Suppressor macrophage (primary cell): ENCODE measurements at regions not wholly inside any gene's neighbourhood (a gene's known extent, or its start where the extent isn't known, plus 50 kb on each side); places are given as distances from the start of the nearest gene placed in this dataset.

Source experiments
- DNase-seq, 4 experiments: peaks; one replicate each; pipeline ENCODE4 v3.0.0-alpha.2; 2020 to 2022

DNA sequence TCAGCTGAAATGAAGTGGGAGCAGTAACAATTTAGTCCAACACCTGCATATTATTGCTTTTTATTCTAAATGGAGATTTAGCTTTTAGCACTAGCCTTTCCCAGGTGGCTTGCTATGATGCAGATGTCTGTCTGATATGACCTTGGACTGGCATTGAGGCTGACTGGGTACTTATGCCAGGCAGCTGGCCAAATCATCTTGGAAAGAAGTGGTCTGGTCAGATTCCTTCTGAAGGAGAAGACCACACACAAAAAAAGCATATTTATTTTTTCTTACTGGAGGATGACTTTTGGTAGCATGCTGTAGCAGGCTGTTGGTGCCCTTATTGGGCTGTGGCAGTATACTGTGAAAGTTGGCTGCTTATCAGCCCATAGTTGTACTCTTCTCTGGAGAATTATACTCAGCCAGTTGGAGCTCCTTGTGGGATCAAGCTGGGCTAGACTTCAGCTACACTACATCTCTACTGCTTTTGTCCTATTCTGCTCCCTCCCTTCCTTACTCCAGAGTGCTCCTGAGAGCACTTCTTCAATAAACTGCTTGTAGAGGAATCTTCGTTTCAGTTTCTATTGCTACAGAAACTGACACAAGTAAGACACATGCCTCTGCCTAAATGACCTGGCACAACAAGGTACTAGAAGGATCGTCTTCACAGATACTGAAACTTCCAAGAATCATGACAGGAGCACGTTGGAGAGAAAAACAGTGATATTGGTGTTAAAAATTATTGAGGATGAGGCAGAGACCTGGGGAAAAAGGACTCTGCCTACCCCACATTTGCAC, 196.8 kb upstream of the RPS6KA3 start:
- no peak for DNase-seq

DNA sequence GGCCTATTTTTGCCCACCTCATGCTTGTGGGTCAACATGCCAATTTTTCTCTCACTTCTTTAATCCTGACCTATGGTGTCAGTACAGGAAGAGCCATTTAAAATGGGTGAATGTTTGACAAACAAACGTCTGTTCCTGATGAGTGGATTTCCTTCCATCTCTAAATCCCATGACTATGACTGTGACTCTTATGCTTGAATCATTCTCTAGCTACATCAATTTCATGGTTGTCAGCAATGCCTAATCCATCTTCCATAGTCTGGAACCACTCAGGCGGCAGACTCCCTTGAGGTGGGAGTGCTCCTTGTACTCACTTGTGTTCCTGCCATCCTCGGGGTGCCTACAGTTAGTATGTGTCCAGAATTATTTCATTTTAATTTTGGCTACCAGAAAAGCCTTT, 194.9 kb upstream of the RPS6KA3 start:
- peak in 2 of 4 experiments; percentile 25 to 39 for DNase-seq

GRCh38 chrX:20461002-20461401, 194.3 kb upstream of the RPS6KA3 start:
- no peak for DNase-seq

- DNase-seq: no peak
Measured at GRCh38 chrX:20459410-20460350, 193.0 kb upstream of the RPS6KA3 start.

- no peak for DNase-seq
Measured at GRCh38 chrX:20456971-20457370, 190.3 kb upstream of the RPS6KA3 start.

DNA sequence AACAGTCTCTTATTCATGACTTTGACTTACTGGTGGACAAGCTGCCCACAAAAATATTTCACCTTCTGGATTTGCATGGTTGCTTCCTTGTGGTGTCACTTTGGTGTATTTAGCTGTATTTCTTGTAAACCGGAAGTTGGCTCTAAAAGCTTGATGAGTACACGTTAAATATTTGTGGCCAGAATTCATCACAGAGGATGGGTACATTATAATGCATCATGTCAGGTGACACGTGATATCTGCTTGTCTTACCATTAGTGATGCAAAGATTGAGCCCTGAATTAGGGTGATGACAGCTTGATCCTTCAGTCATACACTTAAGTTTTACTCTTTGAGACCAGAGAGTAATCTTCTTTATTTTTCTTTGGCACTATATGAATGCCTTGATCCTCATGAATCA, 188.3 kb upstream of the RPS6KA3 start:
- DNase-seq: no peak

GRCh38 chrX:20454117-20454516, 187.4 kb upstream of the RPS6KA3 start:
- DNase-seq: peak; percentile 5 to 39 (median 24)

DNA sequence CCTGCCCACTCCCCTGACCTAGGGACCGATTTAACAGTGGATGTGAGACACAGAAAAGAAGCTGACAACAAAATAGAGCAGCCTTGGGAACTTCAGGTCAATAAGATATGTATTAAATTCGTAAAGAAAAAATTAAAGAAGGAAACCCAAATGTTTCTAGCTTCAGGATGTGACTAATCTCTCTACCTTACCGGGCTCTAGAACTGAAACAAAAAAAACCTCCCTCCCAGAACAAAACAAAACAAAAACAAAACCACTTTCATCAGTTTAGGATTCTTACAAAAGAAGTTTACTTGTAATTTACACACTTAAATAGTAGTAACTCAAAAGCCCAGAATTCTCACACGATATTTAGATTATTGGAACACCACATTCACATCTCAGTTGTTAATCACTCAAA, 185.8 kb upstream of the RPS6KA3 start:
- no peak for DNase-seq

DNA sequence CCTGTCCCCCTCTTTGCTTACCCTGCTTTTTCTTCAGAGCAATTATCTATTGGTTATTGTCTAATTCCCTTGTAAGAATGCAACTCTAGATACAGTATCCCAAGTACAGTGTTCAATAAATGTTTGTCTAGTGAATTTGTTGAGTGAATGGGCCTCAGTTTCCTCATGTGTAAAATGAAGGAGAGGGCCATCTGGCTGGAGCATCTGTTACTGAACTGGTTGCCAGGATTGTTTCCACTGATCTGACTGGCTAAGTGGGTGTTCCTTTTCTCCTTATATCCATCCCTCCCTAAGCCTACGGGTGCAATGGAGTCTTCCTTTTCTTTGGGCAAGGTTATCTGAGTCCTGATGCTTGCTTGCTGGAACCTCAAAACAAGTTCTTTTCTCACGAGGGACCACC, 185.2 kb upstream of the RPS6KA3 start:
- no peak for DNase-seq

GRCh38 chrX:20445109-20445508, 178.4 kb upstream of the RPS6KA3 start:
- no peak for DNase-seq

DNA sequence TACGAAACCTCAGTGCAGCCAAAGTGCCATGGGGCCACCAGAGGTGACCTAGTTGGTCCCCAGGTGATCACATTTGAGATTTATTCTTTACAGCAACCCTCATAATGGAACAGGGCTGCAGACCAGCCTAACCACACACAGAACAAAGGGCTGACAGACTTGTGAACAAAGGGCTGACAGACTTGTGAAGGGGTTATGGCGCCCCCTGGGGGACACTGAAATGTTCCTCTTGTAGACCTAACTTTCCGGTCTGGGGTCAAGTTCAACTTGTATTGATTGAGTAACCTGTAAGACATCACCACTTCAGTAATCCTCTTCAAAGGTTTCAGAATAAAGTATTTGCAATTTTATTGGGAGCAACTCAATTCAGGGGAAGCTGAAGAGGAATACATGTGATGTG, 175.9 kb upstream of the RPS6KA3 start:
- peak; percentile 84 to 91 (median 88) for DNase-seq

- DNase-seq: peak in 1 of 4 experiments; percentile 1
Measured at GRCh38 chrX:20441123-20441522, 174.4 kb upstream of the RPS6KA3 start.

DNA sequence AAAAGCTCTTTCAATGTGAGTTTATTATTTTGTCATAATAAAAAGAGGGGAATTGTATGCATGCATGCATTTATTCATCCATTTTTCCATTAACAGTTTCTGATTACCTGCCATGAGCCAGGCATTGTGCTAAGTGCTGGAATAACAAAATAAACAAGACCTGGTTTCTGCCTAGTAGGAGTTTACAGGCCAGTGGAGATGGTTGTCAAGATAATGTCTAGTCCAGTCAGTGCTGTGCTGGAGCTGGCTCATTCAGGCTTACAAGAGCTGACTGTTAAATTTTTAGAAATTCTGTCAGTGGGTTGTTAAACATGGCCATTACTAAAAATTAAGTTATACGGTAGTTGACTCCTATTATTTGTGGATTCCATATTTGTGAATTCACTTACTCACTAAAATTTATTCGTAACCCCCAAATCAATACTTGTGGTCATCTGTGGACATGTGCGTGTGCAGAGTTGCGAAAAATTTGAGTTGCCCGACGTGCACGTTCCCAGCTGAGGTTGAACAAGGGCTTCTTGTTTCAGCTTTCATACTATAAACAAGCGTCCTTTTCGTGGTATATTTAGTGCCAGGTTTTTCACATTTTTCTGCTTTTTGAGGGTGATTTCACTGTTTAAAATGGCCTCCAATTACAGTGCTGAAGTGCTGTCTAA, 172.3 kb upstream of the RPS6KA3 start:
- no peak for DNase-seq

DNA sequence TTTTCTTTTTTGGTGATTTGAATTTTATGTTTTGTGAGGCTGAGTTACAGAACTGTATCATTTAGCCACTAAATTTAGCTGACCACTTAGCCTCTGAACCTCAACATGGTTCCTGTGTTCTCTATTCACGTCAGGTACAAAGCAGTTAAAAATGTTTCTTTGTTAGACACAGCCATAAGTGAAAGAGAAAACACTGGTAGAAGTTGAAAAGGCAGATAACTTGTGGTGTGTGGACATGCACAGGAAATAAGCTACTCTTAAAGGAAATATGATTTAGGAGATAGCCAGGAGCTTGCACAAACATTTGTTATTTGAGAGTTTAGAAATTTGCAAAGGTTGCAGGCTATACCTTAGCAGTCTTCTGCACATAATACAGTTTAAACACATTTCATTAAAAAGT, 171.0 kb upstream of the RPS6KA3 start:
- no peak for DNase-seq

DNA sequence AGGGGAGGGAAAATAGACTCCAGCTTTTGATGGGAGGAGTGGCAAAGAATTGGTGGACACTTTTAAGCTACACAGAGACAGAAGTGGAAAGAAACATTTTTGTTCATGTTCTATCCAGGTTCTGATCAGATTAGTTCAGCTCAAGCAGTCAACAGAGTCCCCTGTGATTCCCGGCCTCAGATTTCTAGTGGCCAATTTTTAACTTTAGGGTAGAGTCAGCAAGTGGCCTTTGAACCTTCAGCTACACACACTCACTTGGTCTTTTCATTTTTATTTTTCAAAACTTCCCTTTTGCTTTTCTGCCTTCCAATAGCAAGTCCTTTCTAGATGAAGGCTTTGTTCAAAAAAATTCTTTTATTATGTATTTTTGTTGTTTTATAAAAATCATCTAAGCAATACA, 169.2 kb upstream of the RPS6KA3 start:
- DNase-seq: no peak

DNA sequence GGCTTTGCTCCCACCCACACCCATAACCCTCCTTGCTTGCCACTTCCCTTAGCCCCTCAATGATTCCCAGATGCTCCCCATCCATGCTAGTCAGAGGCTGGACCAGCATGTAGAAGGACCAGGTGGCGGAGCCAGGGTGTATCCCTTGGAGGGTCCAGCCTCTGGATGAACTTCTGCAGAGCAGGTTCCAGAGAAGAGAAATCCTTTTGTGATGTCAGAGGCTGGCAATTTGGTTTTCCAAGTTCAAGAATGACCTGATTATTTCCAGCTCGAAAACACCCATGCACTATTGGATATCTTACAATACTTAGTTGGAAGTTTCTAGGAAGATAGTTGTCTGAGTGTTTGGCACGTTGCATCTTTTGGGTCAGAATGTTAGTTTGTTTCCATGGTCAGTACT, 168.3 kb upstream of the RPS6KA3 start:
- no peak for DNase-seq

- DNase-seq: no peak
Measured at GRCh38 chrX:20433388-20433775, 166.7 kb upstream of the RPS6KA3 start.

DNA sequence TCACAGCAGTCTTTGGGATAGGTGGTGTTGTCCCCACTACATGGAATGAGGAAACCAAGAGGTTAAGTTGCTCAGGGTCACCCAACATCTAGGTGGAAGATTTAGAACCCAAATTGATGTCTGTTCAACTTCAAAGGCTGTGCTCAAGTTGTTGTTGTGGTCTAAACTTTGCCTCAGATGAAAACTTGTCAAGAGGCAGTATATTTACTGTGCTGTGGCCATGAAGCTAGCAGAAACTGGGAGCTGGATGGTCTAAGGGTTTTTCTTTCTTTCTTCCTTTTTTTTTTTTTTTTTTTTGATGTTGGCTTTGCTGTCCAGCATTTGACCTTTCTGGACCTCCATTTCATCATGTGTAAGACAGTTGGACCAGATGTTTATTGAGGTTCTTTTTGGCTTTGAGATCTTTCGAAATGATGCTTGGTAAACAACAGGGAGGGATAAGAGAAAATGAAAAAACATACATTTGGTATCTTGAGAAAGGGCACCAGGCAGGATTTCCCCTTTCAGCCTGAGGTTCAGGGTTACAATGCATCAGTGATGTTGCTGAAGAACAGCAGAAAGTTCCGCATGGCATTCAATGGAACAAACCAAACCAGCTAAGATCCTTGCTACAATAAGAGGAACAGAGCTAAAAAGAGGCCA, 166.2 kb upstream of the RPS6KA3 start:
- DNase-seq: peak; percentile 12 to 52 (median 46)

DNA sequence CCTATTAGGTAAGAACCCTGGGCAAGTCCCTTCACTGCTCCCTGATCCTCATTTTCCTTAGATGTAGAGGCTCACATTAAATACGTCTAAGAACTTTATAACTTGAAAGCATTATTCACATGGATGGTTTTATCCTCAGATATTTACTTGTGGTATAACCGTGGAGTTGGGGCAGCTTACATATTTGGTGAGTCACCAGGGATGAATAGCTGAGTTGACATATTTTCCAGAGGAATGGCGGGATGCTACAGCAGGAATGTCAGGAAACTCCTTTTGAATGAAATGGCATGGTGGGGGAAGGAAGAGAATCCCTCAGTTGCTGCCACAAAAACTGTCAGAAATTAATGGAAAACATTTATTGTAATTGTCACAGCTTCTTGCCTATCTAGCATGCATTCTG, 165.3 kb upstream of the RPS6KA3 start:
- DNase-seq: no peak

DNA sequence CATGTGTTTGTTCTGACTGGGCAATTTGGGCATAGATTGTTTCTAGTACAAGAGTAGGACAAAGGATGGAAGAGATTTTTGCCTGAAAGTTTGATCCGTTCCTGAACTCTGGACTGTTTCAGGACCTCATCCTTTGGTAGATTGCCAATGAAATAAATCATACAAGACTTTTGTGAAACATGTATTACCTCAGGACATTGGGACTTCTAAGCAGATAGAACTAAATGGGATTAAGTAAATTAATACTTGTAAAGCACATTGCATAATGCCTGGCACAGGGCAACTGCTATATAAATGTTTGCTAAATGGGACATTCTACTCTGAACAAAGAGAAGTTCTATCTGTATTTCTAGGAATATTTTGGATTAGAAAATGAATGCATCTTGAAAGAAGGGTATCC, 164.8 kb upstream of the RPS6KA3 start:
- no peak for DNase-seq

DNA sequence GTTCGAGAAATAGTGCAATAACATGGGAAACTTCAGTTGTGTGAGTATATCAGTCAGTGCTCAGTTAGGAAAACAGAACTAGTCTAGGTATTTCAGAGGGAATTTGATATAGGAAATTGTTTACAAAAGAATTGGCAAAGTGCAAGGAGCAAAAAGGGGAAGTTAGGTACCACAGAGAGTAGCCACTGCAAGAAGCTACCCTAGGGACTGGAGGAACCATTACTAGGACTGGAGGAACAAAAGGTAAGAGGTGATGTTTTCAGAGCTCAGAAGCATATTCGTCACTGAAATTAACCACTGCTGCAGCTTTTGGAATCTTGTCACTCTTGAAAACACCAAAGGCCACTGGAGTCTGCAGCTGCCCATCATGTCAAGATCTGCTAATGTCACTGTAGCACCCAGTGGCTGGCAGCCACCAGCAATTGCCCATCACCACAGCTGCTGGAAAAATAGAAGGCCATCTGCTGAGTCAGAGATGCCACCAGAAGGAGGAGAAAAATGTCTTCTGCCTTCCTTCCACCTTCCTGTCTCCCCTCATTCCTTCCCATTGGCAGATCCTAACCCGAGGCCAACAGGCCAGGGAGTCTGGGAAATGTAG, 160.6 kb upstream of the RPS6KA3 start:
- peak in 2 of 4 experiments; percentile 1 to 10 for DNase-seq

- no peak for DNase-seq
Measured at GRCh38 chrX:20421697-20422096, 155.0 kb upstream of the RPS6KA3 start.
